GM21390 (cell line): ENCODE measurements at regions not wholly inside any gene's neighbourhood (a gene's known extent, or its start where the extent isn't known, plus 50 kb on each side); places are given as distances from the start of the nearest gene placed in this dataset.
"Not testable (repeated sequence)": the region's sequence is repeated elsewhere in the genome, so short reads cannot be mapped to it uniquely, and the experiment has no call there.

ENCODE experiments used
- ATAC-seq: cut with Tn5 transposase; IDR thresholded peaks from one replicate; pipeline ENCODE4 v1.9.1; 2021; ENCODE audit not compliant: unreplicated experiment

DNA sequence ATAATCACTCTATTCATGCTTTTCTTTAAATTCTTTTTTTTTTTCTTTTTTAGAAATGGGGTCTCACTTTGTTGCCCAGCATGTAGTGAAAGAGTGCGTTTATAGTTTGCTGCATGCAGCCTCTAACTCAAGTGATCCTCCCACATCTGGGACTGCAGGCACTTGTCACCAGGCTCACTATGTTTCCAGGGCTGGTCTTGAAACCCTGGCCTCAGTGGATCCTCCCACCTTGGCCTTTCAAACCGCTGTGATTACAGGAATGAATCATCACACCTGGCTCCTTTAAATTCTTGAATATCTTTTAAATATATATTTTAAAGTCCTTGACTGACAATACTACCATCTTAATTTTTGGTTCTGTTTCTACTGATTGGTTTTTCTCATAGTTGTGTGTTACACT is 591.6 kb upstream of the KCND2 start:
- ATAC-seq: no peak

DNA sequence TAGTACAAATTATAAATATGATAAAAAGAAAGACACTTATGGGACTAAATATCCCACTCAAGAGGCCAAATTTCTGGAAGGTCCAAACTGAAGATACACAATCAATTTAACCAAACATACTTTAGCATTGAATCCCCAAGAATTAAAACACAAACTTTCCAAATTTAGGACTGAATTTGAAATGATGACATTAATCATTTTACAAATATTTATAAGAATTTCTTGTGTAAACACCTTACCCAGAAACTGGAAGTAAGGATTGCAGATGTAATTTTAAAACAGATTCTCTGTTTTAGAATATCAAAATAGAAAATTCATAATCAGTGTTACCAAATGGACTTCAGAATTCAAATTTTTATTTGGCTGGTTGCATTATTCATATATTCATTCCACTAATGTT is 588.2 kb upstream of the KCND2 start:
- ATAC-seq: no peak

DNA sequence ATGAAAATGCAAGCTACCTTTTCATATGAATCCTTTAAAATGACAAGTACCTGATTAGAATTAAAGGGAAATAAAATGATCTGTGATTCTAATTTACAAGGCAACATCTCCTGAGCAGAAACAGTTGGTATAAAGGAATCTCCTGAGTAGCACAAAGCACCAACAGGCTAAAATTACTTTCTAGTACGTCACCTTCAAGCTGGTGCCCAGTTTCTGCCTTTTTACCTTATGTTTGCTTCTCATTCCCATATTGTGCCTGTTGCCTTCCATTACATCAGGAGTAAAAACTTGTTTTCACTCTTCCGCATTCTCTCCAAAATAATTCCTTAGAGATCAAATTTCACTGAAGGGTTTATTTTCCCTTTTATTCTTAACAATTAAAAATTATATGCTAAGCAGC is 587.1 kb upstream of the KCND2 start:
- no peak for ATAC-seq

DNA sequence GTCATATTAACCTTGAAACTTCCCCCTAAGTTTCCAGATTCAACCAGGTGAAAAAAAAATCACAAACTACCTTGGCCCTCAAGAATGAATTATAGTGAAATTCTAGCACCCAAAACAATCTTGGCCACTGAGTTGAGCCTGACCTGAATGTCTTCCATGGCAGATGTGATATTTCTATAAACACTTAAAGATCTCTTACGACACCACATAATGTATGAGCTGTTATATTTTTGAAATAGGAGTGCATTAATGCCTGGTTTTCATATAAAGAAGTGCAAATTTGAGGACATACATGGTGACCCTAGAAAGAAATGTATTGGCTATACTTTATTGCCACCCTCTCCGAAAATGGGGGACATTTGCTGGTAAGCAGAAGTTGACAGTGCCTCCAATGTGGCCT is 584.1 kb upstream of the KCND2 start:
- ATAC-seq: no peak

DNA sequence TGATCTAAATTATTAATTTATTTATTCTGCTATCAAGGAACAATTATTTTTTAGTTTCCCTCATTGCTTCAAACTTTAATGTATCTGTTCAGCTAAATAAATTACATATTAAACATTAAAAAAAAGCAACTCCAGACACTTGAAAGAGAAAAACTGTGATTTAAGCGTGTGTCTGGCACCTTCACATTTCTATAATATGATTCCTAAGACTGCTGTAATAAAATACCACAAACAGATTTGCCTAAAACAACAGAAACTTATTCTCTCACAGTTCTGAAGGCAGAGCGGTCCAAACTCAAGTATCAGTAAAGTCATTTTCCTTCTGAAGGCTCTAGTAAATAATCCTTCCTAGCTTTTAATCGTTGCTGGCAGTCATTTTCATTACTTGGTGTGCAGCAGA is 580.4 kb upstream of the KCND2 start:
- no peak for ATAC-seq

DNA sequence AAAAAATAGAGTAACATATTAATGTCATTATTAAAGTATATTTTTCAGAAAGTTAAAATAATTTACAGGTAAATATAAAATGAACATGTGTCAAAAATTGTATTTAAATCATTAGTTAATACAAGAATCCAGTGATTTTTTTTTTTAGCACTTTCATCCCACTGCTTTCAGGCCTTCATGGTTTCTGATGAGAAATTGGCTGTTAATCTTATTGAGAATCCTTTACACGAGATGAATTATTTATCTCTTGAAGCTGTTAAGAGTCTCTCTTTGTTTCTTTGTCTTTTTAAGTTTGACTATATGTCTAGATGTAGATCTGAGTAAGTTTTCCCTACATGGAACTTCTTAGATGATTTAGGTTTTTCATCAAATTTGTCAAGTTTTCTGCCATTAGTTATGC is 578.5 kb upstream of the KCND2 start:
- no peak for ATAC-seq

DNA sequence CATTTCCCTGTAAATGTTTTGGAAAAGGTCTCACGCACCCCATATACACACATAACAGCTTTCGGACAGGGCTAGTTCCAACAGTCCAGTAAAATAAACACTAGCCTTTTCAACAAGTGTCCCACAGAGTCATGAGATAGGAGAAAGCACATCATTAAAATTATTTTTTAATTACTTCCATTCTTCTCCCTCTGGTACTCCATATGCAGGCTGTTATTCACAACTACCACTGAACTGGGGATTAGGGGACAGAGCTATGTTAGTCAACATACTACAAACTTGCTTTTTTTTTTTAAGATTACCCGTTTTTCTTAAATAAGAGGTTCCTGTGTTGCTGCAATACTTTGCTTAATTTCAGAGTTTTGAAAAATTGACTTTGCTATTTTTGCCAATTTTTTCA is 576.6 kb upstream of the KCND2 start:
- no peak for ATAC-seq

DNA sequence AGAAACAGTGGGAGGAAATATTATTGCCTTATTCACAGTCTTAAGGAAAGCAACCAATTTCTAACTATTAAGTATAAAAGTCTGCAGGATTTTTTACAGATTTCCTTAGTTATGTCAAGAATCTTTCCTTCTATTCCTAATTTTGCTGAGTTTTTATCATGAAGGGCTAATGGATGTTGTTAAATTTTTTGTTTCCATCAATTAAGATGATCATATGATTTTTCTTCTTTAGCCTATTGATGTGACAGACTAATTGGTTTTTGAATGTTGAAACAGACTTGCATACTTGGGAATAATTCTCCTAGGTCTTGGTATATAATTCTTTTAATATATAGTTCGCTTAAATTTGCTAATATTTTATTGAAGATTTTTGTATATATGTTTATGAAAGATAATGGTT is 569.1 kb upstream of the KCND2 start:
- ATAC-seq: no peak

DNA sequence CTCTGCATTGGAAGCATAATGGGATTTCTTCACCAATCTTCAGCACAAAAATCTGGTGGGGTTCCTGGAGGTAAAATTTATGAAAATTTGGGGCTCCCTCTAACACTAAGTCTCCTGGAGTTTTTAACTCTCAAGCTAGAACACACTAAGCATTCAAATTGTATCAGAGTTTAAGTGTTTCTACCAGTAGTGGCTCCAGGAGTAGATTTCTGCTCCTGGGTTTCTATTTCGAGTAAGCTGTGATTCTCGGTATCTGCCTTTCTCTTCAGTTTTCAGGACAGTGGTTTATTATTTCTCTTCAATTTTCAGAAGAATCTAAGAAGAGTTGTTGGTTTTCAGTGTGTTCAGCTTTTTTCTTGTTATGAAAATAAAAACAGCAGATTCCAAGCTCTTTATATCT is 566.4 kb upstream of the KCND2 start:
- no peak for ATAC-seq

DNA sequence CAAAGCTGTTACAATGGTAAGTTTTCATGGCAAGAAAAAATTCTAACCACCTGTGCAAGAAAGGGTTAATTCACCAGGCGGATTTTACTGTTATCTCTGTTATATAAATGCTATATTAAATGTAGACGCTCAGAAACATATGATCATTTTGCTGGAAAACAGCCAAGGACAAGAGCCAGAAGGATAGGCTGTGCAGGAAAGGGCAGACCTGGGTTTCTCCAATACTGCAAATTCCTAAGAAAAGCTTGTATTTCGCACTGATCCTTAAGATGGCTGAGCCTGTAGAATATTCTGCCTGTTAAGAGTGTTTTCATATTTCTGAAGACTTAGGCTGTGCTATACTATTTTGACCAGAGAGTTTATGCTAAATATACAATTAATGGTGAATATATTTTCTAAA is 564.1 kb upstream of the KCND2 start:
- no peak for ATAC-seq

DNA sequence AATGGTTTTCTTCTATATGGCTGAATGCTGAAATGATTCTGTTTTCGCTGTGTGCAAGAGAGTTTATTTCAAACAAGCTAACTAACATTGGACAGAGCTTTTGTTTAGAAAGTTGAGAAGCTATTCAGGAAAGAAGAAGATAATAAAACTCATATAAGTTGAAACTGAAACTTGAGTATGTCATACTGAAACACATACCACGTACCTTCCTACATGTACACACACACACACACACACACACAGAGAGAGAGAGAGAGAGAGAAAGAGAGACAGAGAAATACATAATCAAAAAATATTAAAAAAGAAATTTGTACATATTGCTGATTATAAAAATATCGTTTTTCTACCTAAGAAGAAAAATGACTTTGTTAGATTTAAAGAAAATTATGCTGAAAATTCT is 561.9 kb upstream of the KCND2 start:
- ATAC-seq: peak; percentile 76

DNA sequence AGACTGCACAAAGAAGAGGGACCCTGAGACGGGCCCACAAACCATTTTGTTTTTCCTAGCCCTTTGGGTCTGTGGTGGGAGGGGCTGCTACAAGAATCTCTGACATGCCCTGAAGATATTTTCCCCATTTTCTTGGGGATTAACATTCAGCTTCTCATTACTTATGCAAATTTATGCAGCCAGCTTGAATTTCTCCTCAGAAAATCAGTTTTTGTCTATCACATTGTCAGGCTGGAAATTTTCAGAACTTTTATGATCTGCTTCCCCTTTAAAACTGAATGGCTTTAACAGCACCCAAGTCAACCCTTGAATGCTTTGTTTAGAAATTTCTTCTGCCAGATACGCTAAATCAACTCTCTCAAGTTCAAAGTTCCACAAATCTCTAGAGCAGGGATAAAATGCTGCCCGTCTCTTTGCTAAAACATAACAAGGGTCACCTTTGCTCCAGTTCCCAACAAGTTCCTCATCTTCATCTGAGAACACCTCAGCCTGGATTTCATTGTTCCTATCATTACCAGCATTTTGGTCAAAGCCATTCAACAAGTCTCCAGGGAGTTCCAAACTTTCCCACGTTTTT is 560.0 kb upstream of the KCND2 start:
- ATAC-seq: no peak

DNA sequence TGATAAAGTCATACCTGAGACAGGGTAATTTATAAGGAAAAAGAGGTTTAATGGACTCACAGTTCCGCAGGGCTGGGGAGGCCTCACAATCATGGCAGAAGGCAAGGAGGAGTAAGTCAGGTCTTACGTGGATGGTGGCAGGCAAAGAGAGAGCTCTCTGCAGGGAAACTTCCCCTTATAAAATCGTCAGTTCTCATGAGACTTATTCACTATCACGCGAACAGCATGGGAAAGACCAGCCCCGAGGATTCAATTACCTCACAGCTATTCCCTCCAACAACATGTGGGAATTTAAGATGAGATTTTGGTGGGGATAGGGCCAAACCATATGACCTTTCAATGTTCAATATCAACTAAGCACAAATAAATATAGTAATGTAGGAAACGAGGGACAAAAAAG is 559.4 kb upstream of the KCND2 start:
- ATAC-seq: no peak

DNA sequence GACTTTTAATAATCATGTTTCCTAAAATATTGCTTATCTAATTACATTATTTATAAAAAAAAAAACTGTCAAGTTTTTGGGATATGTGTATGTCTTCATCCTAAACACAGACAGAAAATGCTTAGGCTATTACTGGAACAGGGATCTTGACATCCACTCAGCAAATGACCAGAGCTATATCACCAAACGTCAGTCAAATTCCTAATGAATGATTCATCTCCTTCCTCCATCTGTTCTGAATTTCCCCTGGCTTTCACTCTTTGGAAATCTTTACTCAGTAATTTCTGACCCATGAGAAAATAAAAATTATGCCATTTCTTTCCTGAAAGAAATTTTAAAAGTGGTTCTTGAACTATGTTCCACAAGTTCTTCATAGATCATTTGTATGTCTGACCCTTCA is 552.4 kb upstream of the KCND2 start:
- no peak for ATAC-seq

DNA sequence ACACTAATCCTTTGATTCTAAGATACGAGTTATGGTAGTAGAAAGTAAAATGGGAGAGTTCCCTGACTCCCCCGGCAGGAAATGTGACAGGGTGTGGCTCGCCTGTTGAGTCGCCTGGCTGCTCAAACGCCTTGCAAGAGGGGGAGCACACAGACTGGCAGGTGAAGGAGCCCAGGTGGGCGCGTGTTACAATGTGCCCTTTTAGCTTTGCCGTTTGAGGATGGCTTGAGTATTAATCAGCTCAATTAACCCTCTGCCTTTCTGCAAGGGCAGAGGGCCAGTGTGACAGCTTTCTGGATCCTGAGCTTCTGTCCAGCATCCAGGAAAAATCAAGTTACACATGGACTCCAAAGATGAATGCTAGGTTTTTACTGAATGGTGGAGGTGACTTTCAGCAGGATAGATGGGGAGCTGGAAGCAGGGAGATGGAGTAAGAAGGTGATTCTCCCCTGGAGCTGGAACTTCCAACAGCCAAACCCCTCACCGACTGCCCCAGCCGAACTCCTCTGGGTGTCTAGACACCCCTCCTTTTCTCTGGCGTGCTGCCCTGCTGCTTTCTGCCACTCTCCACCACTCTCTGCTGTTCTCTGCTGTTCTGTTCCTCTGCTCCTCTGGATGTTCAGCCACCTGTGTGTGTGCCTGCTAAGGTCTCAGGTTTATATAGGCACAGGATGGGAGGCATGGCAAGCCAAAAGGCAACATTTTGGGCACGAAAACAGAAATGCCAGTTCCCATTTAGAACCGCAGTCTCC is 548.8 kb upstream of the KCND2 start:
- no peak for ATAC-seq

DNA sequence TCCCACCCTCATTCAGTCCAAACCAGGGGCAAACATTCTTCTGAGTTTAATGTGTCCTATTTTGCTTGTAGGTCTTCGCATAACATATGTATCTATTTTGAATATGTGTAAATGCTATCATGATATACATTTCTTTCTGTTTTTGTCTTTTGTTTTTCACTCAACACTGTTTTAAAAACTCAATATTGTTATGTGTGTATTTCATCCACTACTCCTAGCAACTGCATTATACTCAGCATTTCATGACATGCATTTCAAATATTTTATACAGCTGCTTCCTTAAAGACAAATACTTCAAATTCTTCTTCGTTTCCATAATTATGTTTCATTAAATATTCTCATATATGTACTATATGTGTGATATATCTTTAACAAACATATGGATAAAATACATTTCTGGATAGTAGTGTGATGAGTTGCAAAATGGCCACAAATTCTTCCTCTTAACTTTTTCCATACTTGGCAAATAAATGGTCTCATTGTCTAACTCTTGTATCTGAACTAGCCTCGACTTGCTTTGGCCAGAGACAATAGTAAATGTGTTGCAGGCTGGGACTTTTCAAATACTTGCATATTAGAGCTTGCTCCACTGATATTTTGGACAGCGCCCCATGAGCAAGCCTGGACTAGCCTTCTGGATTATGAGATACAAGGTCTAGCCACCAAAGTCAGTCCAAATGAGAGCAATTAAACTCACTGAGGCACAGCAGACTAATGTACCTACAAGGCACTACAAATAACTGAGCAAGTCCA is 539.7 kb upstream of the KCND2 start:
- no peak for ATAC-seq

DNA sequence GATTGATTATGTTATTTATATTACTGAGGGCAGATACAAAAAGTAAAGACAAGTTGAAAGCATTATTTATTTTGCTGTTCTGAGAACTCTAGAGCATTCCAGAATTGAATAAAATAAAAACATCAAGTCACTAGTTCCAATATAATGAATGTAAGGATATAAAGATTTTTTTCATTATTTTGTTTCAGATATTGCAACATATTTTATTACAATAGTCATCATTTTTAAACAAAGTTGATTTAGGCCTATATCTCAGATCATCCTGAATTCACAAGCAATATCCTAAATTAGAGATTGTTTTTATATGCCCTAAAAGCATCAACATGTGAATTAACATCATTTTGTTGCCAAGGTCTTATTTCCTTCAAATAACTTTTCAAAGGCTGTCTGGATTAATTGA is 535.6 kb upstream of the KCND2 start:
- ATAC-seq: no peak

DNA sequence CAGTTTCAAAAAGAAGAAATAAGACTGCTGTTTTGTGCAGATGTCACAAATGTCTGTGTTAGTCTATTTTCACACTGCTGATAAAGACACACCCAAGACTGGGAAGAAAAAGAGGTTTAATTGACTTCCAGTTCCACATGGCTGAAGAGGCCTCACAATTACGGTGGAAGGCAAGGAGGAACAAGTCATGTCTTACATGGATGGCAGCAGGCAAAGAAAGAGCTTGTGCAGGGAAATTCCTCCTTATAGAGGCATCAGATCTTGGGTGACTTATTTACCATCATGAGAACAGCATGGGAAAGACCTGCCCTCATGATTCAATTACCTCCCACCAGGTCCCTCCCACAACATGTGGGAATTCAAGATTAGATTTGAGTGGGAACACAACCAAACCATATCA is 527.7 kb upstream of the KCND2 start:
- ATAC-seq: not testable (repeated sequence)

DNA sequence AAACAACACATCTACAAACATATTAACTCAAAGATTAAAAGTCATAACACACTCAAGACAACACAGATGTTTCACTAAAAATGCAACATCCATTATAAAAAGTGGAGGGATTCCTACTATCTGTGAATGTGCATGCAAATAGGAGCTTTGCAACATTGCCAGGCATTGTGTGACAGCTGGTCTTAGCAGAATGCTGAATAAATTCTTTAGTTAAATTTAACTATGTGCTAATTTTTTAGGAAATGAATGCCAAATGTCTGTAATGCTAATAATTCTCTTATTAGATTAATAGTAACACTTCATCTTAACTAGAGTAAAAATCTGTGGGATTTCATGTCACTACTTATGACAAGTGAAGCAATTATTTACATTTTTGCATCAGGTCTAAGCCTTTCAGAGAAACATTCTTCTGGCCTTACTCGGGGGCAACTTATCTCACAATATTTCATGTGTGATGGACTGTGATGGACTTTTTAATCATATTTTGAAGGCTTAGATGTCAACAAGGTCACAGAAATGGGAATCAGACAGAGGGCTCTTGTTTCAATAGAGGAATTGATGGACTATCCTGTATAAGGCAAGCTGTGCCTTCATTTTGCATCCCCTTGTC is 524.6 kb upstream of the KCND2 start:
- ATAC-seq: no peak

DNA sequence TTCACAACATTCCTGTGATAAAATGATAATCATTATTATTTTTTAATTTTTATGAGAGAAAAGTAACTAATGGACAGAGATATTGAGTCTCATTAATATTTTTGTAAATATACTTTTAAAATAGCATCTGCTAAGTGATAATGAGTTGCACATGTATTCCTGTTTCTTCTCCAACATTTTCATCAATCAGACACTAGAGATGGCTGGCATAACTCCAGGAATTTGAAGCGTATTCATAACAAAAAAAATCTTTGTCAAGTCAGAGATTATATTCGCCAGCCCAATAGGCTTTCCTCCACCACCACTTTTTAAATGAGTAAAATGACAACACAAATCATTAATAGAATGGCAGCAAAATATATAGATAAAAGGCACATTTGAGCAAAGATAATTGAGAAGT is 524.0 kb upstream of the KCND2 start:
- no peak for ATAC-seq

DNA sequence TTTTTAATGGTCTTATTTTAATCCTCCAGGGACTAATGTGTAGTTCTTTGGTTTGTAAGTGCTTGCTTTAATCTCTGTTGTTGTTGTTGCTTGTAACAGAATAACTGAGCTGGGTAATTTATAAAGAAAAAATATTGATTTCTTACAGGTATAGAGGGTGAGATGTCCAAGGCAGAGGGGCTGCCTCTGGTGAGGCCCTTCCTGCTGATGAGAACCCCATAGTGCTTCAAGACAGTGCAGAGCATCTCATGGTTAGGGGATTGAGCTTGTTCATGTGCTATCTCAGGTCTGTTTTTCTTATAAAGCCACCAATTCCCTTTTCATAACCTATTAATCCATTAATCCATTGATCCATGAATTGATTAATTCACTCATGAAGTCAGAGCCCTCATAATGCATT is 516.3 kb upstream of the KCND2 start:
- ATAC-seq: no peak

DNA sequence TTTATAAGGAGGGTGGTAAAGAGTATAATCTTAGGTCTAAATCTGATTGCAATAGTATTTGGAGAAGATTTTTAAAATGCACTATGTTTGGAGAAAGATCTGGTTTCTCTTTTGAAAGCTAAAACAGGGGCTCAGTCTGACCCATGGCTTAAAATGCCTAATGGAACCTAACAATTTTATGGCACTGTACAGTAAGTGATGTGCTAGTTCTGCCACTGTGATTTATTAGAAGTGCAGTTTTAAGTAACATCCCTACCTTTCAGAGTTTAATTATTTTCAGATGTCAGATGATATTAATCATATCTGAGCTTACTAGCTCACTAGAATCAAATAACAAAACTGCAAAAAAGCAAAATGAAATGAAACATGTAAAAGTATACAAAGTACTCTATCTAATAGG is 514.7 kb upstream of the KCND2 start:
- ATAC-seq: no peak
